Hypothalamus (tissue), 51 donors: ENCODE measurements at regions not wholly inside any gene's neighbourhood (a gene's known extent, or its start where the extent isn't known, plus 50 kb on each side); places are given as distances from the start of the nearest gene placed in this dataset.

ENCODE experiments used
- DNase-seq, 51 donors: peaks; one replicate each; lab custom pipeline; 2025; lab: John Stamatoyannopoulos, UW

GRCh38 chr5:82624062-82624461, 345.9 kb upstream of the RPS23 start:
- DNase-seq = no peak

DNA sequence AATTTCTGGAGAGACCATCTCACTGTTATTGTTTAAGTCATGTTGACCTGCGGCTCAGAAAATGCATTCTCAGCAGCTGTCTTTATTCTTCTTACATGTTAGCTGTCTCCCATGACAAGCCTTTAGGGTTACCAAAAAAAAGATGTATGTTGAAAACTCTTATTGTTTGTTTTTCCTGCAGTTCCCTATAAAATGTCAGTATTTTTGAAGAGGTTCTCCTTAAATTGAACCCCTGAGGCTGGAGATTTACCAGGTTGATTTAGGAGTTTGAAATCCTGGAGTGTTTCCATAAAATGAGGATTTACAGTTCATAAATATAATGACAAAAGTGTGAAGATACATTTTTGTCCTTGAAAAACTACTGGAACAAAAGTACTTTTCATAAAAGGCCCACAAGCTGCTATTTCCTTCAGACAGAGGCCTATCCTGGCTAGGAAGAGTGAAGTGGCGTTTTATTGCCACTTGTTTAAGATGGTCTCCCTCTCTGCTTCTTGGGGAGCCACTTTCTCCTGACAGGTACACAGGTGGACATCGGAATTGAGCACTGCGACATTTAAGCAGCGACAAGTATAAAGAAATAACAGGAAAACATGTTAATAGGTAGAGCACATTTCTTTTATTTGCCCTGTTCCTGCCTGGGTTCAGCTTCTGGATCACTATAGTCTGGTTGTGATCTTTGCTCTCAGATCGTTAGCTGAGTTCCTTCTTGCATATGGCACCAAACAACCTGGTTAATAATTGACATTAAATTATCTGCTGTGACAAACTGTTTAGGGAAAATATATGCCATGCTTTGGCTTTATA, 344.8 kb upstream of the RPS23 start:
- no peak for DNase-seq

DNA sequence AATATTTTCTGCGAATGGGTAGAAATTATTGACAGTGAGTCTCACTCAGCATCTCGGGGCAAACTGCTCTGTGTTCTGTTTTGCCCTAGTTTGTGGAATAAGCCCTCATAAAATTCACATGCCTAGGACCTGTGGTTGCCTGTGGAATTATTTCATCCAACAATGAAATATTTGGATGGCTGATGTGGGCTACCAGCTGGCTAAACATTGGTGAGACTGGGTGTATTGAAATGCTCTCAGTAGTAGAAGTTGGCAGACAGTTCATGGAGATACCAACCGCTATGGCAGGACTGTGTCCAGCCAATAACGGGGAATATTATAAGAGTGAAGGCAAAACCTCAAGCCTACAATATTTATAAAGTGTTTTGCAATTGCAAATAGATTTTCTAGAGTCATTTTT, 344.1 kb upstream of the RPS23 start:
- DNase-seq = no peak

DNA sequence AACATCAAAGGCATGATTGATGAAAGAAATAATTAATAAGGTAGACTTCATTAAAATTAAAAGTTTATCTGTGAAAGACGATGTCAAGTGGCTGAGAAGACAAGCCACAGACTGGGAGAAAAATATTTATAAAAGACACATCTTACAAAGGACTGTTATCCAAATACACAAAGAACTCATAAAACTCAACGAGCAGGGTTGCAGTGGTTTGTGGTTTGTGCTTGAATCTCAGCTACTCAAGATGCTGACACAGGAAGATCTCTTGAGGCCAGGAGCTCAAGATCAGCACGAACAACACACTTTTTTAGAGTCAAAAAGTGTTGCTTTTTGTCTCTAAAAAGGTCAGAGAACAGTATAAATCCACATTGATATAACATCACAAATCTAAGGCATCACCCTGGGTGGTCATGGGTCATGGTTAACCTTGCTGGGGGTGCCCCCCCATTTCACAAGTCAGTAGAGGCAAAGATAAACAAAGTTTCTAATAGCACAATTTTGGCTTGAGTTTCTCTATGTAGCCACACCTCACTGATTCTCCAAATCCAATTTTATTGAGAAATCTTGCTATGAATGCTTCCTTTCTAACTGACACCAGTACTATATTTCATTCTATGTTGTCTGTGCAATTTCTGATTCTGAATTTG, 342.9 kb upstream of the RPS23 start:
- DNase-seq = no peak

DNA sequence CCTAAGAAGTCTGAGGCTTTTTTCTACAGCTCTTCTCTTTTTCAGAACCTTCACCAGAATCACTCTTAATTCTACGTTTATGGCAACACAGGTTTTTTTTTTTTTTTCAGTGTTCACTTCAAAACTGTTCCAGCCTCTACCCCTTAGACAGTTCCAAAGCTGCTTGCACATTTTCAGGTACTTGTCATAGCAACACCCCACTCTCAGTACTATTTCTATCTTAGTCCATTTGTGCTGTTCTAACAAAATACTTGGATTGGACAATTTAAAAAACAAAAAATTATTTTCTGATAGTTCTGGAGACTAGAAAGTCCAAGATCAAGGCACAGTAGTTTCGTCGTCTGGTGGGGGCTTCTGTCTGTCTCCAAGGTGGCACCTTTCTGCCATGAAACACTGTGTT, 340.9 kb upstream of the RPS23 start:
- no peak for DNase-seq

DNA sequence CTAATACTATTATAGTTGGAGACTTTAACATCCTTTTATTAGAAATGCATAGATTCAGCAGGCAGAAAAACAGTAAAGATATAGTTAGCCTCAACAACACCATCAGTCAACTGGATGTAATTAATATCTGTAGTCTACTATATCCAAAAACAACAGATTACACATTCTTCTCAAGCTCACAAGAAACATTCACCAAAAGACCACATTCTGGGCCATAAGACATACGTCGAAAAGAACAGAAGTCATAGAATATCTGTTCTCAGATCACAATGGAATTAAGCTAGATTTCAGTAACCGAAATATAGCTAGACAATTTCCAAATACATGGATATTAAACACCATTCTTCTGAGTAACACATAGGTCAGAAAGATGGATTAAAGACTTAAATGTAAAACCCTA, 336.6 kb upstream of the RPS23 start:
- DNase-seq = no peak

DNA sequence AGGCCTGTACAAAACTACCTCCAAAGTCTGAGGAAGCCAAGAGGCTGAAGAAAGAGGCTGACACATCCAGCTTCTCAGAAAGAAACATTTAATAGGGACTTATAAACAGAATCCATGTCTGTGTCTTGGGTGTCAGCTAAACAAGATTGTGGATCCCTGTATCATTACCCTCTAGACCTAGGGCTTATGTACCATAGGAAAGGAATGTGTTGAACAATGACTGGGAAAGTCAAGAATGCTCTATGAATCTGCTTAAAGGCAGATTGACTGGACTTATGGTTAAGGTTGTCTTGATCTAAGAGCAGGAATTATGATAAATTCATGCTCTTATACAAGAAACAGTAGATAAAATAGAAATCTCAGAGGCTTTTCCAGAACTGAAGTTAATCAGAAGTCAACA, 335.7 kb upstream of the RPS23 start:
- no peak for DNase-seq

GRCh38 chr5:82610686-82611085, 332.5 kb upstream of the RPS23 start:
- no peak for DNase-seq

DNA sequence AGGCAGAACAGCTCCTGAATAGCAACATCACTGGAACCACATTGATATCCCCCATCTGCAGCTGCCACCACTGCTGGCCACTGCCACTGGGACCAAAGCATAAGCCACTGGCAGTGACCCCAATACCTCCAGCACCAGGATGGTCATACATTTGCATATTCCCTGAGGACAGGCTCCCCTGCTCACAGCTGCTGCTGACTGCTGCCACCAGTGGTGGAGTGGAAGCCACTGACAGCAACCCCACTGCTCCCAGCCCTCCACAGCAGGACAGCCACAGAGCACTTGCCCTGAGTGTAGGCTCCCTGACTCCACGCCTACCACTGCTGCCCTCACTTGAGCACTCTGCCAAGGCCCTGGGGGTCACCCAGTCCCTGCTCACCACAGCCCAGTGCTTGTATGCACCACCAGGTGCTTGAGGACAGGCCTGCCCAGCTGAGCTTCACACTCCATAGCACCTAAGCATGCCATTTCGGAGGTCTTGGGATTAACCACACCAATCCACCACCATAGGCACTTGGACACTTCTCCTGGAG, 327.4 kb upstream of the RPS23 start:
- DNase-seq = no peak

GRCh38 chr5:82603033-82603987, 325.2 kb upstream of the RPS23 start:
- DNase-seq = no peak

- DNase-seq = no peak
Measured at GRCh38 chr5:82601861-82602260, 323.7 kb upstream of the RPS23 start.

GRCh38 chr5:82601077-82601476, 322.9 kb upstream of the RPS23 start:
- no peak for DNase-seq

DNA sequence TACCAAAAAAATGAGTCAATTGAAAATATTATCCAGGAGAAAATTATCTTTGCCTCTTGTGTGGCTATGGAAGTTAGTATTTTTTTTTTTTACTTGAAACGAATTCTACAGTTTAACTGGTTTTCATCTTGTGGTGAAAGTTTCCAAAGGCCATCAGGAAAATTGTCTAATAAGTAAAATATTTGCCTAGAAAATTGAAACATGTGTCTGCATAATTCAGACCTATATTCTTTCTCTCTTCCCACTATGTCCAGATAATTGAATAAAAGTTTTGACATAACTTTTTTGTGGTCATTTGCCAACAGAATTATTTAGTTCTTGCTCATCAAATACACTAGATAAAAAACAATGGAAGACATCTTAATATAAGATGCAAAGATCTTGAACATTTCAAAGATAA, 321.5 kb upstream of the RPS23 start:
- no peak for DNase-seq

- no peak for DNase-seq
Measured at GRCh38 chr5:82599030-82599429, 320.9 kb upstream of the RPS23 start.

DNA sequence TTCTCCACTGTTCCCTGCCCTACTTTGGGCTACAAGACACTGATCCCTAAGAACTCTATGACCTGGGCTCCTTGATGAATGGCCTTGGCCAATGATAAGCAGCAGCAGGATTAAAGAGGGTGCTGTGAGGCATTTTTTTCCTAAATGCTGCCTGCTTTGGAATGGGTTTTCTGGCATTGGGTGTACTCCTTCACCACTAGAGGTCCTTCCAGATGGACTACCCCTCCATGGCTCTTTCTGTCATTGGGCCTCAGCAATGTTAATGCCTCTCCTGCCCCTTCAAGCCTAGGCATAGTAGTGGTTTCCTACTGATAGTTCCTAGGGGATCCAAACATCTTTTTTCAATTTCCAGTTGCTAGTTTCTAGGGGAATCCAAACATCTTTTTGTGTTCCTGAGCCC, 319.3 kb upstream of the RPS23 start:
- no peak for DNase-seq

GRCh38 chr5:82596451-82596850, 318.3 kb upstream of the RPS23 start:
- no peak for DNase-seq

DNA sequence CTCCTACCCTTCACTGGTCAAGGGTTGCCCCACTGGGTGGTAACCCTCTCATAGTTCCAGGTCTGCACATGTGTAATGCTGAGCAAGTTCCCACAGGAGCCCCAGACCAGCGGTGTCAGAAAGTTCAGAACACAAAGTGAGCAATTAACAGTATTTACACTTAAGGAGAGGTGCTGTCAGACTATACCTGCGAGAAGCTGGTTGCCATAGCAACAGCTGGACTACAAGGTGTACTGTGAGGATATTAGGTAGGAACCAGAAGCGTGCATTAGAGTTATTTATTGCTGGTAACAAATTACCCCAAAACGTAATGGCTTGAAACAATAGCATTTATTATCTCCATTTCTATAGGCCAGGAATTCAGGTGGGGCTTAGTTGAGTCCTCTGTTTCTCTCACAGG, 317.0 kb upstream of the RPS23 start:
- no peak for DNase-seq

GRCh38 chr5:82594097-82594496, 315.9 kb upstream of the RPS23 start:
- no peak for DNase-seq

GRCh38 chr5:82593481-82593880, 315.3 kb upstream of the RPS23 start:
- no peak for DNase-seq

GRCh38 chr5:82591021-82591515, 312.9 kb upstream of the RPS23 start:
- DNase-seq = no peak

DNA sequence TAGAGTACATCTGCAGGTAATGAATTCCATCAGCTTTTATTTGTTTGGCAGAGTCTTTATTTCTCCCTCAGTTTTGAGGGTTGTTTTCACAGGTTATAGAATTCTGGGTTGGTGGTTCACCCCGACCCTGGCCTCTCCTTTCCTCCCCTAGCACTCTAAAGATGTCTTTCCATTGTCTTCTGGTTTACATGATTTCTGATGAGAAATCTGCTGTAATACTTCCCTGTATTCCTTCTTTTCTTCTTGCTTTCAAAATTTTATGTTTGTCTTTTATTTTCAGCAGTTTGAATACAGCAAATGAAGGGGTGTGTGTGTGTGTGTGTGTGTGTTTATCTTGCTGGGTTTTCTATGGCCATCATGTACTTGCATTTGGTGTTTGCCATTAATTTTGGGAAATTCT, 312.0 kb upstream of the RPS23 start:
- no peak for DNase-seq
